Colonic mucosa (tissue), 4 donors: ENCODE measurements at regions not wholly inside any gene's neighbourhood (a gene's known extent, or its start where the extent isn't known, plus 50 kb on each side); places are given as distances from the start of the nearest gene placed in this dataset.

Experiments
- DNase-seq: peaks from one replicate; pipeline ENCODE4 v3.0.0-alpha.2; 2020
- H3K27ac ChIP-seq: fragments of 200-600 bp; one replicate; pipeline ENCODE4 v1.8.0; 2021
- H3K27me3 ChIP-seq: fragments of 200-600 bp; one replicate; pipeline ENCODE4 v1.8.0; 2021
- H3K36me3 ChIP-seq: fragments of 200-600 bp; one replicate; pipeline ENCODE4 v1.8.0; 2021
- H3K4me1 ChIP-seq: fragments of 200-600 bp; one replicate; pipeline ENCODE4 v1.8.0; 2021; ENCODE audit warnings: mild to moderate bottlenecking
- H3K4me3 ChIP-seq: fragments of 200-600 bp; one replicate; pipeline ENCODE4 v1.8.0; 2021
- H3K9ac ChIP-seq, 2 donors: one replicate each; pipeline ENCODE4 v1.7.0; 2013; ENCODE audit warnings: control low read depth in 2 of 2, low read depth in 2 of 2, low read length in 2 of 2
- H3K9me3 ChIP-seq: fragments of 200-600 bp; one replicate; pipeline ENCODE4 v1.8.0; 2021
- CTCF ChIP-seq: fragments of 200-600 bp; IDR thresholded peaks from one replicate; pipeline ENCODE4 v1.8.0; 2022; ENCODE audit warnings: antibody characterized with exemption, mild to moderate bottlenecking
- intact Hi-C: fragments of 100-400 bp; cut with DNase I; formaldehyde crosslinking; loops from one replicate; pipeline ENCODE4 v1.14.1; 2022
- donor health status: healthy.
- donor health status: DM: no; HTN: no; CAD: no.
- donor health status: DM: no; HTN: no; CAD: no.

GRCh38 chr9:69980041-69980440 lies 63.6 kb upstream of the MAMDC2 start:
- no peak overlapping the region for H3K27ac ChIP-seq
- no peak for TF ChIP-seq CTCF
- H3K9ac ChIP-seq, result no peak overlapping the region

GRCh38 chr9:69980591-69980990 lies 63.1 kb upstream of the MAMDC2 start:
- H3K4me3 ChIP-seq, result no peak overlapping the region
- H3K36me3 ChIP-seq, result no peaks in the 10 kb centered on the region
- H3K4me1 ChIP-seq, result no peaks in the 10 kb centered on the region
- TF ChIP-seq CTCF, result no peak
- DNase-seq, result no peak
- H3K27ac ChIP-seq, result no peak overlapping the region
- no peak overlapping the region for H3K9ac ChIP-seq
- no peaks in the 10 kb centered on the region for H3K27me3 ChIP-seq
- intact Hi-C loops, result no loop called here
- no peaks in the 10 kb centered on the region for H3K9me3 ChIP-seq

More at GRCh38 chr9:69980041-69980440, 63.6 kb upstream of the MAMDC2 start:
- intact Hi-C loops, result no loop called here
- H3K4me1 ChIP-seq, result no peaks in the 10 kb centered on the region
- no peak for DNase-seq
- H3K27me3 ChIP-seq, result no peaks in the 10 kb centered on the region
- no peaks in the 10 kb centered on the region for H3K9me3 ChIP-seq
- no peak overlapping the region for H3K4me3 ChIP-seq
- no peaks in the 10 kb centered on the region for H3K36me3 ChIP-seq

- Histone ChIP-seq H3K4me3 (no peak overlapping the region), H3K9me3 (no peaks in the 10 kb centered on the region), H3K27me3 (no peaks in the 10 kb centered on the region), H3K9ac (no peak overlapping the region), H3K4me1 (no peaks in the 10 kb centered on the region), H3K36me3 (no peaks in the 10 kb centered on the region), H3K27ac (no peak overlapping the region)
- DNase-seq, result no peak
- intact Hi-C loops, result no loop called here
- TF ChIP-seq CTCF, result no peak
Measured at GRCh38 chr9:69981686-69982445, 61.8 kb upstream of the MAMDC2 start.

- Histone ChIP-seq H3K4me3 (no peak overlapping the region), H3K9me3 (no peaks in the 10 kb centered on the region), H3K27me3 (no peaks in the 10 kb centered on the region), H3K4me1 (no peaks in the 10 kb centered on the region), H3K27ac (no peak overlapping the region), H3K9ac (no peak overlapping the region), H3K36me3 (no peaks in the 10 kb centered on the region)
- no peak for DNase-seq
- intact Hi-C loops, result no loop called here
- TF ChIP-seq CTCF, result no peak
Measured at GRCh38 chr9:69984831-69985230, 58.8 kb upstream of the MAMDC2 start.

- no peaks in the 10 kb centered on the region for H3K27me3 ChIP-seq
- no peak for DNase-seq
- no peak overlapping the region for H3K27ac ChIP-seq
- no peak overlapping the region for H3K9ac ChIP-seq
- H3K4me1 ChIP-seq, result no peaks in the 10 kb centered on the region
- intact Hi-C loops, result no loop called here
- H3K36me3 ChIP-seq, result no peaks in the 10 kb centered on the region
- no peaks in the 10 kb centered on the region for H3K9me3 ChIP-seq
- H3K4me3 ChIP-seq, result no peak overlapping the region
- no peak for TF ChIP-seq CTCF
Measured at GRCh38 chr9:69985971-69986370, 57.7 kb upstream of the MAMDC2 start.
